GM21447 (cell line): ENCODE measurements at regions not wholly inside any gene's neighbourhood (a gene's known extent, or its start where the extent isn't known, plus 50 kb on each side); places are given as distances from the start of the nearest gene placed in this dataset.
"Not testable (repeated sequence)": the region's sequence is repeated elsewhere in the genome, so short reads cannot be mapped to it uniquely, and the experiment has no call there.

Source experiments
- ATAC-seq: cut with Tn5 transposase; IDR thresholded peaks from one replicate; pipeline ENCODE4 v1.9.1; 2021; ENCODE audit not compliant: unreplicated experiment

GRCh38 chr3:102297072-102297658, 137.7 kb upstream of the ZPLD1 start:
- no peak for ATAC-seq

GRCh38 chr3:102299125-102299877, 135.5 kb upstream of the ZPLD1 start:
- no peak for ATAC-seq

- no peak for ATAC-seq
These were observed 133.5 kb upstream of the ZPLD1 start for GRCh38 chr3:102301155-102301880.

- no peak for ATAC-seq
These were observed 132.8 kb upstream of the ZPLD1 start for GRCh38 chr3:102302020-102302419.

GRCh38 chr3:102304550-102304949, 130.3 kb upstream of the ZPLD1 start:
- no peak for ATAC-seq

GRCh38 chr3:102307442-102307841, 127.4 kb upstream of the ZPLD1 start:
- ATAC-seq, result no peak

GRCh38 chr3:102329066-102329465, 105.7 kb upstream of the ZPLD1 start:
- no peak for ATAC-seq

- ATAC-seq, result no peak
These were observed 105.3 kb upstream of the ZPLD1 start for GRCh38 chr3:102329561-102329960.

- ATAC-seq, result no peak
These were observed 102.6 kb upstream of the ZPLD1 start for GRCh38 chr3:102332205-102332604.

GRCh38 chr3:102332934-102333333, 101.9 kb upstream of the ZPLD1 start:
- no peak for ATAC-seq

- ATAC-seq, result no peak
These were observed 98.7 kb upstream of the ZPLD1 start for GRCh38 chr3:102336130-102336529.

GRCh38 chr3:102339671-102340070, 95.1 kb upstream of the ZPLD1 start:
- ATAC-seq, result no peak

- ATAC-seq, result no peak
These were observed 87.9 kb upstream of the ZPLD1 start for GRCh38 chr3:102346897-102347296.

GRCh38 chr3:102348904-102349303, 85.9 kb upstream of the ZPLD1 start:
- no peak for ATAC-seq

GRCh38 chr3:102353148-102353547, 81.7 kb upstream of the ZPLD1 start:
- ATAC-seq, result no peak

GRCh38 chr3:102353805-102354204, 81.0 kb upstream of the ZPLD1 start:
- ATAC-seq, result peak; percentile 48

GRCh38 chr3:102354818-102355515, 79.8 kb upstream of the ZPLD1 start:
- ATAC-seq, result no peak

GRCh38 chr3:102356506-102356905, 78.3 kb upstream of the ZPLD1 start:
- no peak for ATAC-seq

GRCh38 chr3:102357313-102357712, 77.5 kb upstream of the ZPLD1 start:
- not testable (repeated sequence) for ATAC-seq

GRCh38 chr3:102360183-102360860, 74.5 kb upstream of the ZPLD1 start:
- no peak for ATAC-seq

GRCh38 chr3:102361101-102361500, 73.7 kb upstream of the ZPLD1 start:
- ATAC-seq, result no peak
